Suprapubic skin (tissue), 4 donors: ENCODE measurements at regions not wholly inside any gene's neighbourhood (a gene's known extent, or its start where the extent isn't known, plus 50 kb on each side); places are given as distances from the start of the nearest gene placed in this dataset.

ENCODE experiments used
- CTCF ChIP-seq, 2 donors: fragments of 200-600 bp in 1 of 2; fragments of 450-650 bp in 1 of 2; sonication (generic) in 1 of 2; IDR thresholded peaks; one replicate each; pipeline ENCODE4 v1.5.1; 2016 to 2019; ENCODE audit warnings: antibody characterized with exemption in 2 of 2, mild to moderate bottlenecking in 1 of 2, moderate library complexity in 1 of 2
- EP300 ChIP-seq: sonication (generic); formaldehyde crosslinking; IDR thresholded peaks from one replicate; pipeline ENCODE4 v1.6.1; 2017; ENCODE audit warnings: antibody characterized with exemption
- POLR2A ChIP-seq, 2 donors: fragments of 450-650 bp; IDR thresholded peaks; one replicate each; pipeline ENCODE4 v1.6.1; 2017; ENCODE audit warnings: antibody characterized with exemption in 2 of 2, mild to moderate bottlenecking in 2 of 2, moderate library complexity in 2 of 2
- POLR2AphosphoS5 ChIP-seq, 3 donors: sonication (generic); formaldehyde crosslinking; IDR thresholded peaks; one replicate each; pipeline ENCODE4 v1.6.1; 2017; ENCODE audit warnings: antibody characterized with exemption in 3 of 3

DNA sequence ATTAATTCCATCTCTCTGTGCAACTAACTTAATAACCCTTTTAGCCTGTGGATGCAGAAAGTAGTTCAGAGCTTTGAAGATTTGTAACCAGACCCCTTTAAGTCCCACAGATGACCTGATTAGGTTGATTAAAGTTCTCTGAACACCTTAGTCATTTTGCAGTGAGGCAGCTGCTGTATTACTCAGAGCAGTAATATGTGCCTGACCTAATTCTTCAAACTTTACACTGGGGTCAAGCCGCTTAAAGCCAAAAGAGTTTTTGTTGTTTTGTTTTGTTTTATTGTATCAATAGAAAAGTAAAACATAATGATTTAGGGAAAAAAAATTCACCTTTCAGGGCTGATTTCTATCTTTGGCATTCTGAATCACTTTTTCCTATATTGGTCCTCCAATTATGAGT, 78.6 kb upstream of the PLEKHG7 start:
- TF ChIP-seq POLR2AphosphoS5 (IDR thresholded peaks at IDR 0.05) (no peak), POLR2A (IDR thresholded peaks at IDR 0.05) (no peak), CTCF (IDR thresholded peaks at IDR 0.05) (no peak), EP300 (no peak)
